ENCODE measurements at regions not wholly inside any gene's neighbourhood (a gene's known extent, or its start where the extent isn't known, plus 50 kb on each side); places are given as distances from the start of the nearest gene placed in this dataset.

DNA sequence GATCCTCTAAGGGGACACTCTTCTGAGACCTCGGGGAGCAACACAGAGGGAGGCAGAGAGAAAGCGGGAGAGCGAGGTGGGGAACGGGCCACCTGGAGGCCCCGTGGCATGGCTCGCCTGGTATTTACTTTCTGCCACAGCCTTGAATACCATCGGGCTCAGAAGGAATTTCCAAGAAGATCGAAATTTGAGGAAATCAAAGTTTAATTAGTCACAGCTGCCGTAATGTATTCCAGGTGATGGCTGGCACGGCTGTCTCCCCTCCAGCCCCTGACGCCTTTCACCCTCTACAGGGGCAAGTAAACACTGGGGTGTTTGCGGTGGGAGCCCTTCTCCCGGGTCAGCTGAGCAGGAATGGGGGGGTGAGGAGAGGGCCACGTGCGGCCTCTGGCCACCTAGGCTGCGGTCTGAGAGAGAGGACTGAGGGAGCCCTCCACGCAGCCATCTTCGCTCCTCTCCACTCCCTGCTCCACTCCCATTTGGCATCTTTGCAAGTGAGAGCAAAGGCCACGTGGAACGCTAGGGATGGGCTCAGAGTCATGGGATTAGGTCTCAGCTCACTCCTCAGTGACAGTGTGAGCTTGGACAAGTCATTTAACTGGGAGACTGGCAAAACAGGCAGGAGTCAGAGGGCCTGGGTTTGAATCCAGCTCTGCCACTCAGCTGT lies 125.2 kb downstream of the SYF2 start:
- no peak for FAIRE-seq
- H3K9me3 ChIP-seq (ENCODE audit: low read length): peaks cover 5% of the 10 kb centered on the region; the same call in 1 of the 2 replicates
- in situ Hi-C loops (cut with HindIII; ENCODE audit: extremely low pct_ligation_motif_present, low pct_unique_long_range_greater_than_20kb): no loop called here
- H4K20me1 ChIP-seq (ENCODE audit: insufficient read depth, low read length): no peaks in the 10 kb centered on the region
- no peak for DNase-seq (ENCODE audit: low spot score)
- no peak overlapping the region for H3K4me2 ChIP-seq (ENCODE audit: low read depth, low read length)
- H3K4me1 ChIP-seq (ENCODE audit: insufficient read depth, low read length): peaks cover 16% of the 10 kb centered on the region
- peaks cover 0 to 19% of the 10 kb centered on the region in 2 experiments; a peak in 3 of 5 replicates for H3K27me3 ChIP-seq (ENCODE audit: control insufficient read depth in 1 of 2, insufficient read depth in 2 of 2, low read length in 2 of 2)
- ChIA-PET POLR2A (no interaction called here), CTCF (ENCODE audit: low intra/inter-chr PET ratio, low total read pairs) (no interaction called here)
- intact Hi-C loops (cut with micrococcal nuclease; ENCODE audit: unreplicated experiment): no loop called here
- no peak for TF ChIP-seq ZNF431 (CRISPR knock-in tag; IDR thresholded peaks at IDR 0.05; ENCODE audit: borderline replicate concordance, low read depth)
- no peak for TF ChIP-seq ZFP36 (IDR thresholded peaks at IDR 0.05; ENCODE audit: borderline replicate concordance, low read depth, low read length, partially characterized antibody)
- BruUV-seq (replicated peaks): no TSS peak
- no peak overlapping the region for H3K27ac ChIP-seq (ENCODE audit: extremely low read length, insufficient read depth, low read length)
- H3K79me2 ChIP-seq (ENCODE audit: insufficient read depth, low read length): no peaks in the 10 kb centered on the region
- WGBS (ENCODE audit: low lambda C conversion rate): 61% methylated on average over 13 of the region's 20 CpGs
- no peak overlapping the region for H3K9ac ChIP-seq (ENCODE audit: insufficient read depth, low read depth, low read length)
- no peak; the same call in 2 of the 3 replicates for ATAC-seq
- no peaks in the 10 kb centered on the region for H3K36me3 ChIP-seq (replicated peaks in 1 of 2; ENCODE audit: control insufficient read depth in 1 of 2, insufficient read depth in 2 of 2, low read length in 2 of 2)
- H3K4me3 ChIP-seq (replicated peaks in 1 of 3; ENCODE audit: insufficient read depth in 1 of 3, low read depth in 2 of 3, low read length in 3 of 3): no peak overlapping the region; a peak in 1 of 6 replicates
- no peak overlapping the region for H2AFZ ChIP-seq (ENCODE audit: low read length)

DNA sequence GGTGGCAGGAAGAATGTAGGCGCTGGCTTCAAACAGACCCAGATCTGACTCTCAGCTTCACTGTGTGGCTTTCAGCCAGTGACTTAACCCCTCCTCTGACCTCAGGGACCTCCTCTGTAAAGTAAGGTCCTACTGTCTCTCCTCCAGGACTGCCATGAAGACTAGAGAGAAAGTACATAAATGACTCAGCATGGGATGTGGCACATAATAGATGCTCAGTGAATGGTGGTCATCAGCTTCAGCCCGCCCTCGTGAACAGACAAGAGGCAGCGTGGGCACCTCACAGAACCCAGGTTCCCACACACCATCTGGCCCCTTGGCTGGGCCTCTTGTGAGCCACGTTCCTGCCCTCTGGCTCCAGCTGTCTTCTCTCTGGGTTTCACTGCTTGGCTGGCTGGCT lies 126.0 kb downstream of the SYF2 start:
- Histone ChIP-seq H3K79me2 (ENCODE audit: insufficient read depth, low read length) (no peaks in the 10 kb centered on the region), H3K9me3 (ENCODE audit: low read length) (peaks cover 5% of the 10 kb centered on the region; the same call in 1 of the 2 replicates), H3K9ac (ENCODE audit: insufficient read depth, low read depth, low read length) (no peak overlapping the region), H3K36me3 (replicated peaks in 1 of 2; ENCODE audit: control insufficient read depth in 1 of 2, insufficient read depth in 2 of 2, low read length in 2 of 2) (no peaks in the 10 kb centered on the region), H2AFZ (ENCODE audit: low read length) (no peak overlapping the region), H4K20me1 (ENCODE audit: insufficient read depth, low read length) (no peaks in the 10 kb centered on the region), H3K4me3 (replicated peaks in 1 of 3; ENCODE audit: insufficient read depth in 1 of 3, low read depth in 2 of 3, low read length in 3 of 3) (no peak overlapping the region), H3K27ac (ENCODE audit: extremely low read length, insufficient read depth, low read length) (no peak overlapping the region), H3K4me1 (ENCODE audit: insufficient read depth, low read length) (peaks cover 15% of the 10 kb centered on the region; the same call in 1 of the 2 replicates), H3K27me3 (ENCODE audit: control insufficient read depth in 1 of 2, insufficient read depth in 2 of 2, low read length in 2 of 2) (peaks cover 0 to 19% of the 10 kb centered on the region in 2 experiments; a peak in 3 of 5 replicates), H3K4me2 (ENCODE audit: low read depth, low read length) (no peak overlapping the region)
- FAIRE-seq (no peak), DNase-seq (ENCODE audit: low spot score) (no peak), ATAC-seq (no peak)
- BruUV-seq (replicated peaks): no TSS peak
- intact Hi-C loops (cut with micrococcal nuclease; ENCODE audit: unreplicated experiment): no loop called here
- ChIA-PET POLR2A (no interaction called here), CTCF (ENCODE audit: low intra/inter-chr PET ratio, low total read pairs) (no interaction called here)
- 30% methylated on average over 4 of the region's 5 CpGs for WGBS (ENCODE audit: low lambda C conversion rate)
- in situ Hi-C loops (cut with HindIII; ENCODE audit: extremely low pct_ligation_motif_present, low pct_unique_long_range_greater_than_20kb): no loop called here
- no peak for TF ChIP-seq U2AF2 (IDR thresholded peaks at IDR 0.05; ENCODE audit: low read depth, low read length)
- TF ChIP-seq ARNT (IDR thresholded peaks at IDR 0.05): no peak
- TF ChIP-seq ZNF629 (CRISPR knock-in tag; conservative IDR thresholded peaks at IDR 0.05): no peak
- no peak for TF ChIP-seq ZNF329 (CRISPR knock-in tag; IDR thresholded peaks at IDR 0.05; ENCODE audit: low read depth)
- no peak for TF ChIP-seq SPEN (CRISPR knock-in tag; IDR thresholded peaks at IDR 0.05; ENCODE audit: low read depth)
- TF ChIP-seq ZMYM2 (CRISPR knock-in tag; IDR thresholded peaks at IDR 0.05): no peak
- TF ChIP-seq EZH2 (conservative IDR thresholded peaks at IDR 0.05; ENCODE audit: low read depth, low read length): no peak
- no peak for TF ChIP-seq IKZF5 (CRISPR knock-in tag; IDR thresholded peaks at IDR 0.05)
- no peak for TF ChIP-seq PPARG (CRISPR knock-in tag; conservative IDR thresholded peaks at IDR 0.05)
- TF ChIP-seq ZNF264 (CRISPR knock-in tag; IDR thresholded peaks at IDR 0.05): no peak
- TF ChIP-seq ONECUT2 (CRISPR knock-in tag; IDR thresholded peaks at IDR 0.05): no peak
- no peak for TF ChIP-seq ZNF891 (CRISPR knock-in tag; IDR thresholded peaks at IDR 0.05)
- no peak for TF ChIP-seq MAF1 (CRISPR knock-in tag; IDR thresholded peaks at IDR 0.05; ENCODE audit: borderline replicate concordance)
- TF ChIP-seq, protein P1, sequence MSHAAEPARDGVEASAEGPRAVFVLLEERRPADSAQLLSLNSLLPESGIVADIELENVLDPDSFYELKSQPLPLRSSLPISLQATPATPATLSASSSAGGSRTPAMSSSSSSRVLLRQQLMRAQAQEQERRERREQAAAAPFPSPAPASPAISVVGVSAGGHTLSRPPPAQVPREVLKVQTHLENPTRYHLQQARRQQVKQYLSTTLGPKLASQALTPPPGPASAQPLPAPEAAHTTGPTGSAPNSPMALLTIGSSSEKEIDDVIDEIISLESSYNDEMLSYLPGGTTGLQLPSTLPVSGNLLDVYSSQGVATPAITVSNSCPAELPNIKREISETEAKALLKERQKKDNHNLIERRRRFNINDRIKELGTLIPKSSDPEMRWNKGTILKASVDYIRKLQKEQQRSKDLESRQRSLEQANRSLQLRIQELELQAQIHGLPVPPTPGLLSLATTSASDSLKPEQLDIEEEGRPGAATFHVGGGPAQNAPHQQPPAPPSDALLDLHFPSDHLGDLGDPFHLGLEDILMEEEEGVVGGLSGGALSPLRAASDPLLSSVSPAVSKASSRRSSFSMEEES (CRISPR knock-in tag; IDR thresholded peaks at IDR 0.05): no peak
- TF ChIP-seq, protein P2, sequence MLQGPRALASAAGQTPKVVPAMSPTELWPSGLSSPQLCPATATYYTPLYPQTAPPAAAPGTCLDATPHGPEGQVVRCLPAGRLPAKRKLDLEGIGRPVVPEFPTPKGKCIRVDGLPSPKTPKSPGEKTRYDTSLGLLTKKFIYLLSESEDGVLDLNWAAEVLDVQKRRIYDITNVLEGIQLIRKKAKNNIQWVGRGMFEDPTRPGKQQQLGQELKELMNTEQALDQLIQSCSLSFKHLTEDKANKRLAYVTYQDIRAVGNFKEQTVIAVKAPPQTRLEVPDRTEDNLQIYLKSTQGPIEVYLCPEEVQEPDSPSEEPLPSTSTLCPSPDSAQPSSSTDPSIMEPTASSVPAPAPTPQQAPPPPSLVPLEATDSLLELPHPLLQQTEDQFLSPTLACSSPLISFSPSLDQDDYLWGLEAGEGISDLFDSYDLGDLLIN (CRISPR knock-in tag; IDR thresholded peaks at IDR 0.05; ENCODE audit: borderline replicate concordance): no peak

All from HepG2 (cell line).